GM12878 (cell line): ENCODE measurements at regions not wholly inside any gene's neighbourhood (a gene's known extent, or its start where the extent isn't known, plus 50 kb on each side); places are given as distances from the start of the nearest gene placed in this dataset.

Experiments
- ATAC-seq: fragments of 200-7000 bp; cut with Tn5 transposase; 3 replicates; pipeline ENCODE4 v1.9.1; 2020; ENCODE audit warnings: mild to moderate bottlenecking, moderate library complexity
- BruUV-seq: library from RNA; stranded (reverse); fragments of 400-500 nt; replicated peaks from 2 replicates; lab custom pipeline; 2021; lab: Mats Ljungman, UMichigan
- CTCF ChIA-PET: fragments of 300-600 bp; sonication (Branson Sonifier 250); formaldehyde crosslinking; extraction: SDS; loops from one replicate; lab custom pipeline; 2021; ENCODE audit warnings: inconsistent platforms; lab: Yijun Ruan, JAX
- POLR2A ChIA-PET: fragments of 350-600 bp; formaldehyde crosslinking; extraction: SDS; loops from one replicate; lab custom pipeline; 2021; ENCODE audit warnings: inconsistent platforms; lab: Charles Lee
- RAD21 ChIA-PET: fragments of 300-600 bp; sonication (Branson Sonifier 250); formaldehyde crosslinking; loops from one replicate; lab custom pipeline; 2023; ENCODE audit warnings: antibody characterized with exemption; ENCODE audit not compliant: unreplicated experiment; lab: Charles Lee
- SMC1A ChIA-PET: fragments of 300-600 bp; sonication (Branson Sonifier 250); formaldehyde crosslinking; loops from one replicate; lab custom pipeline; 2023; ENCODE audit not compliant: unreplicated experiment, uncharacterized antibody; lab: Charles Lee
- DNase-seq: peaks from one replicate; pipeline ENCODE4 v3.0.0-alpha.2; 2011; ENCODE audit warnings: low read depth, low spot score
- FAIRE-seq: peaks from 3 replicates; lab custom pipeline; 2011; peaks lifted over from hg19 to GRCh38; lab: Jason Lieb, UNC
- H2AFZ ChIP-seq: 2 replicates; pipeline ENCODE4 v1.6.0; 2011; ENCODE audit warnings: low read depth, low read length, control low read depth; ENCODE audit not compliant: control insufficient read depth
- H3K27ac ChIP-seq: 2 replicates; pipeline ENCODE4 v1.5.1; 2011; ENCODE audit warnings: control low read depth; ENCODE audit not compliant: control insufficient read depth, insufficient read depth
- H3K27me3 ChIP-seq, 2 experiments: replicated peaks in 1 of 2; 2 replicates each; pipeline versions ENCODE4 v1.6.0 to v1.6.1; 2011; ENCODE audit warnings: low read length in 1 of 2; ENCODE audit not compliant: control insufficient read depth in 2 of 2, insufficient read depth in 2 of 2
- H3K36me3 ChIP-seq, 2 experiments: 2 replicates each; pipeline ENCODE4 v1.5.1; 2011; ENCODE audit warnings: low read length in 1 of 2; ENCODE audit not compliant: control insufficient read depth in 2 of 2, insufficient read depth in 2 of 2
- H3K4me1 ChIP-seq: 2 replicates; pipeline ENCODE4 v1.6.1; 2011; ENCODE audit warnings: mild to moderate bottlenecking, low read length, moderate library complexity, mixed read lengths; ENCODE audit not compliant: control insufficient read depth, insufficient read depth
- H3K4me2 ChIP-seq: 2 replicates; pipeline ENCODE4 v1.6.0; 2011; ENCODE audit warnings: control low read depth; ENCODE audit not compliant: control insufficient read depth, insufficient read depth
- H3K4me3 ChIP-seq: fragments of 200-600 bp; sonication (generic); 2 replicates; pipeline ENCODE4 v1.5.1; 2016
- H3K79me2 ChIP-seq: 2 replicates; pipeline ENCODE4 v1.6.0; 2011; ENCODE audit warnings: low read length; ENCODE audit not compliant: control insufficient read depth, insufficient read depth
- H3K9ac ChIP-seq: 2 replicates; pipeline ENCODE4 v1.8.0; 2011; ENCODE audit warnings: low read length, control low read depth, mixed read lengths; ENCODE audit not compliant: control insufficient read depth, insufficient read depth
- H3K9me3 ChIP-seq: replicated peaks from 3 replicates; pipeline ENCODE4 v1.5.1; 2011; ENCODE audit warnings: mild to moderate bottlenecking, low read length; ENCODE audit not compliant: control insufficient read depth, insufficient read depth
- H4K20me1 ChIP-seq: 2 replicates; pipeline ENCODE4 v1.6.0; 2011; ENCODE audit not compliant: control insufficient read depth, insufficient read depth
- ASH2L ChIP-seq: fragments of 300-600, 200-600 bp; sonication (generic); IDR thresholded peaks from 2 replicates; pipeline ENCODE4 v1.6.1; 2017; ENCODE audit warnings: low read depth, mild to moderate bottlenecking, borderline replicate concordance
- ATF7 ChIP-seq: fragments of 450-650 bp; IDR thresholded peaks from 2 replicates; pipeline ENCODE4 v1.6.1; 2016; ENCODE audit warnings: low read depth, mild to moderate bottlenecking
- BCL11A ChIP-seq: IDR thresholded peaks from 2 replicates; pipeline ENCODE4 v1.6.1; 2011; ENCODE audit warnings: low read depth, low read length
- CEBPB ChIP-seq, 2 experiments: fragments of 150-350 bp in 1 of 2; IDR thresholded peaks; 2 replicates each; pipeline ENCODE4 v1.6.1; 2012 to 2014; ENCODE audit warnings: low read depth in 2 of 2, low read length in 2 of 2, borderline replicate concordance in 1 of 2, inconsistent platforms in 1 of 2
- FOXK2 ChIP-seq: fragments of 450-650 bp; IDR thresholded peaks from 2 replicates; pipeline ENCODE4 v1.6.1; 2017; ENCODE audit warnings: mild to moderate bottlenecking, moderate library complexity
- NFYB ChIP-seq: IDR thresholded peaks from 2 replicates; pipeline ENCODE4 v1.6.1; 2011; ENCODE audit warnings: low read depth, mild to moderate bottlenecking, low read length, improper control_type of control experiment, moderate library complexity; ENCODE audit not compliant: insufficient read depth
- STAT1 ChIP-seq: fragments of 450-650 bp; conservative IDR thresholded peaks from 2 replicates; pipeline ENCODE4 v1.6.1; 2014; ENCODE audit warnings: antibody characterized with exemption, mild to moderate bottlenecking
- WGBS: methylation state at CpG from one replicate; pipeline ENCODE4 v1.1.6; 2016; ENCODE audit warnings: low lambda C conversion rate; ENCODE audit not compliant: insufficient replicate concordance, insufficient coverage; ENCODE audit errors: missing lambda C conversion rate; 5-methylcytosine and 5-hydroxymethylcytosine counted together
- in situ Hi-C: fragments of 300-500 bp; cut with MboI; formaldehyde crosslinking; loops from 9 replicates; pipeline ENCODE4 v1.14.3; 2018; ENCODE audit warnings: mixed read lengths
- intact Hi-C: fragments of 100-400 bp; cut with micrococcal nuclease; formaldehyde crosslinking; loops from one replicate; pipeline ENCODE4 v1.14.2; 2022; ENCODE audit not compliant: unreplicated experiment

DNA sequence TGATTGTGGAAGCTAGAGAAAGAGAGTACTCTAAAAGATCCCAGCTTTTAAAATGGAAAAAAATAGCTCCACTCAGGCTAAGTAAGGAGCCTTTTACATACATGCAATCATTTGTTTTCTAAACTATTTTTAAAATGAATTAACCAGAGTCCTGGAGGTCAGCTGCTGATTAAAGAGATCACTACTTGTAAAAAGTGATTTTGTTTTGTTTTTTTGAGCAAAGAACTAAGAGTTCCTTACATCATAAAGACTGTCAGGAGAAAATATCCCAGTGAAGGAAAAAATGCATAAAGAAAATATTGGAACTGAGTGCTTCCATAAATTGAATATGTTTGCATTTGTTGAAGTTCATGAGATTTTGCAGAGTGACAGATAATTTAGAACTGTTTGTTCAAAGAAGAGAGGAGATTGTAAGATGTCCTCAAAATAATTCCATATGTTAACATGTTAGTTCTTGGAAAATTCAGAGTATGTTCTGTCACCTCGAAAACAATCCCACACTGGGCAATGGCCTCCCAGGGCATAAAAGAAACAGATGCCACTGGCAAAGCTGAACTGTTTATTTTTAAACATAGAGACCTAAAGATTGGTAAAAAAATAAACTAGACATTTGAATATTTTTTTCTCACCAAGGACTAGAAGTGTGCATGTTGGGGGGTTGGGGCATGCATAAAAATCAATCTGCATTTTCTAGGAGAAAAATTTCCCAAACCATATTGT lies 264.7 kb downstream of the NPR3 start:
- Histone ChIP-seq H3K4me2 (no peak overlapping the region), H3K27me3 (no peaks in the 10 kb centered on the region), H4K20me1 (no peaks in the 10 kb centered on the region), H3K79me2 (no peaks in the 10 kb centered on the region), H3K36me3 (no peaks in the 10 kb centered on the region), H3K27ac (no peak overlapping the region), H3K9me3 (no peaks in the 10 kb centered on the region), H3K4me3 (no peak overlapping the region), H3K4me1 (no peaks in the 10 kb centered on the region), H2AFZ (no peak overlapping the region), H3K9ac (no peak overlapping the region)
- ChIA-PET POLR2A (no interaction called here), CTCF (no interaction called here), RAD21 (no interaction called here), SMC1A (no interaction called here)
- in situ Hi-C loops, result no loop called here
- 0% methylated on average over 1 of the region's 1 CpG for WGBS
- BruUV-seq, result no TSS peak
- DNase-seq, result no peak
- ATAC-seq, result no peak
- no peak for FAIRE-seq
- intact Hi-C loops, result no loop called here
- no peak for TF ChIP-seq STAT1

DNA sequence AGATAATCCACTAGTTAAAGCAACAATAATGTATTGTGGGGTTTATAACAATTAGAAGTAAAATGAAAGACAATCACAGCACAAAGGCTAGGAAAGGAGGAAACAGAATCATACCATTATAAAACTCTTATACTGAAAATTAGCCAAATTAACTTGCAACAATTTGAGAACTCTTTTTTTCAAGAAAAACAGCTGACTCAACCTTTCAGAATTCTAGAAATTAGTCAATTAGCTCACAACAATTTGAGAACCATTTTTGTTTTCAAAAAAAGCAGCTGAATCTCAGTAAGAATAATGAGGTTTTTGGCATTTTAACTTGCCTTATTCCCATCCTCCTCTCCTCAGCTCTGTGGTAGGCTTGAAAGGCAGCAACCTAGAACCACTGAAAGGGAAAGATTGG lies 269.9 kb downstream of the NPR3 start:
- in situ Hi-C loops (no loop called here), intact Hi-C loops (no loop called here)
- H4K20me1 ChIP-seq, result no peaks in the 10 kb centered on the region
- no peaks in the 10 kb centered on the region for H3K79me2 ChIP-seq
- ChIA-PET SMC1A (interaction anchor here (1.1 kb wide), 1 partner anchor 24 kb away, joined by 4 read pairs; no protein-coding TSS in a partner anchor), CTCF (no interaction called here), POLR2A (no interaction called here), RAD21 (no interaction called here)
- ATAC-seq (no peak), FAIRE-seq (no peak), DNase-seq (no peak)
- no peak for TF ChIP-seq BCL11A
- no peak for TF ChIP-seq ASH2L
- no peak for TF ChIP-seq FOXK2
- no peak for TF ChIP-seq ATF7
- no peak for TF ChIP-seq CEBPB (IDR thresholded peaks at IDR 0.05; ENCODE audit: borderline replicate concordance in 1 of 2, low read depth in 2 of 2, low read length in 2 of 2)
- no peak for TF ChIP-seq NFYB
- no peak overlapping the region for H3K9ac ChIP-seq
- no peak overlapping the region for H3K27ac ChIP-seq
- no peak overlapping the region for H3K4me3 ChIP-seq
- H3K27me3 ChIP-seq, result no peaks in the 10 kb centered on the region
- H3K9me3 ChIP-seq, result no peaks in the 10 kb centered on the region
- H3K4me1 ChIP-seq, result no peaks in the 10 kb centered on the region
- BruUV-seq, result no TSS peak
- no peak overlapping the region for H2AFZ ChIP-seq
- no peaks in the 10 kb centered on the region for H3K36me3 ChIP-seq
- no peak overlapping the region for H3K4me2 ChIP-seq
